Breast epithelium (tissue), 4 donors: ENCODE measurements at regions not wholly inside any gene's neighbourhood (a gene's known extent, or its start where the extent isn't known, plus 50 kb on each side); places are given as distances from the start of the nearest gene placed in this dataset.

Experiments
- DNase-seq, 2 donors: peaks; one replicate each; pipeline ENCODE4 v3.0.0-alpha.2; 2019; ENCODE audit warnings: low spot score in 2 of 2
- H3K27ac ChIP-seq, 2 donors: fragments of 200-600 bp; sonication (generic) in 1 of 2; one replicate each; pipeline ENCODE4 v1.5.1; 2016 to 2019; ENCODE audit warnings: mild to moderate bottlenecking in 1 of 2
- H3K27me3 ChIP-seq, 2 donors: fragments of 200-600 bp; sonication (generic) in 1 of 2; one replicate each; pipeline versions ENCODE4 v1.5.1 to v1.6.0; 2017 to 2019; ENCODE audit warnings: control low read depth in 1 of 2, mild to moderate bottlenecking in 1 of 2
- H3K36me3 ChIP-seq: fragments of 200-600 bp; one replicate; pipeline ENCODE4 v1.5.1; 2019
- H3K4me1 ChIP-seq, 2 donors: fragments of 200-600 bp; sonication (generic); one replicate each; pipeline ENCODE4 v1.5.1; 2016 to 2019; ENCODE audit warnings: control low read depth in 1 of 2
- H3K4me3 ChIP-seq, 3 donors: fragments of 200-600 bp; sonication (generic); 1 replicate in 2 of 3; 2 replicates in 1 of 3; pipeline ENCODE4 v1.5.1; 2016 to 2019; ENCODE audit warnings: mild to moderate bottlenecking in 3 of 3, moderate library complexity in 2 of 3
- H3K9me3 ChIP-seq, 2 donors: fragments of 200-600 bp; sonication (generic) in 1 of 2; one replicate each; pipeline ENCODE4 v1.5.1; 2016 to 2019; ENCODE audit warnings: control low read depth in 1 of 2
- CTCF ChIP-seq, 3 donors: fragments of 450-650 bp; IDR thresholded peaks; one replicate each; pipeline ENCODE4 v1.5.1; 2016 to 2017; ENCODE audit warnings: antibody characterized with exemption in 3 of 3, mild to moderate bottlenecking in 3 of 3, moderate library complexity in 3 of 3
- POLR2A ChIP-seq: fragments of 450-650 bp; IDR thresholded peaks from one replicate; pipeline ENCODE4 v1.6.1; 2016; ENCODE audit warnings: antibody characterized with exemption, mild to moderate bottlenecking, moderate library complexity
- POLR2AphosphoS5 ChIP-seq, 3 donors: sonication (generic); formaldehyde crosslinking; IDR thresholded peaks; one replicate each; pipeline ENCODE4 v1.6.1; 2017; ENCODE audit warnings: antibody characterized with exemption in 3 of 3
- intact Hi-C: fragments of 100-400 bp; cut with DNase I; formaldehyde crosslinking; loops from one replicate; pipeline ENCODE4 v1.15.1; 2023; ENCODE audit warnings: low total_unique reads

DNA sequence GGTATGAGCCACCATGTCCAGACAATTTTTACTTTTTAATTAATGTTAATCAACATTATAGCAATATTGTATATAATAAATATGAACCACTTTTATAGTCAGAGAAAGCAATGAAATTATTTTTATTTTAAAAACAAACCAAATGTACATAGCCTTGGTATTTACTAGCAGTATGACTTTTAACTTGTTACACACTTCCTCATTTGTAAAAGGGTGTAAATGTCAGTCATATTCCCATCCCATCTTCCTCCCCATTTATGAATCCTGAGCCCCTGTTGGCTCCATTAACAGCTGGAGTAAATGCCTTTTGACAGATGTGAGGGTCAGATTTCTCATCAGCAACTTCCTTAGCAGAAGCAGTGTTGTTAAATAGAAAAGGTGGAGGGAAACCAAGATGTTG, 179.6 kb upstream of the SPRY1 start:
- no peaks in the 10 kb centered on the region for H3K4me1 ChIP-seq
- no peak for DNase-seq
- H3K9me3 ChIP-seq: no peaks in the 10 kb centered on the region
- no peaks in the 10 kb centered on the region for H3K27me3 ChIP-seq
- TF ChIP-seq CTCF (IDR thresholded peaks at IDR 0.05) (no peak), POLR2A (no peak), POLR2AphosphoS5 (IDR thresholded peaks at IDR 0.05) (no peak)
- no peak overlapping the region for H3K4me3 ChIP-seq
- intact Hi-C loops: no loop called here
- no peak overlapping the region for H3K27ac ChIP-seq
- no peaks in the 10 kb centered on the region for H3K36me3 ChIP-seq

- no peak overlapping the region for H3K27ac ChIP-seq
- intact Hi-C loops: no loop called here
- H3K9me3 ChIP-seq: no peaks in the 10 kb centered on the region
- no peaks in the 10 kb centered on the region for H3K36me3 ChIP-seq
- no peak for TF ChIP-seq CTCF (IDR thresholded peaks at IDR 0.05)
- H3K4me3 ChIP-seq: no peak overlapping the region
- H3K27me3 ChIP-seq: no peaks in the 10 kb centered on the region
- DNase-seq: no peak
- no peaks in the 10 kb centered on the region for H3K4me1 ChIP-seq
Observed at GRCh38 chr4:123217664-123218063, 178.9 kb upstream of the SPRY1 start.

GRCh38 chr4:123218981-123219380, 177.6 kb upstream of the SPRY1 start:
- Histone ChIP-seq H3K4me3 (no peak overlapping the region), H3K27ac (no peak overlapping the region), H3K36me3 (no peaks in the 10 kb centered on the region), H3K27me3 (no peaks in the 10 kb centered on the region), H3K4me1 (no peaks in the 10 kb centered on the region), H3K9me3 (no peaks in the 10 kb centered on the region)
- no peak for TF ChIP-seq POLR2AphosphoS5 (IDR thresholded peaks at IDR 0.05)
- no peak for DNase-seq
- intact Hi-C loops: no loop called here

GRCh38 chr4:123229286-123229685, 167.3 kb upstream of the SPRY1 start:
- no peak for TF ChIP-seq CTCF (IDR thresholded peaks at IDR 0.05)
- no peak for TF ChIP-seq POLR2AphosphoS5 (IDR thresholded peaks at IDR 0.05)
- TF ChIP-seq POLR2A: no peak
- intact Hi-C loops: no loop called here
- Histone ChIP-seq H3K4me3 (no peak overlapping the region), H3K4me1 (no peaks in the 10 kb centered on the region), H3K27ac (no peak overlapping the region), H3K36me3 (no peaks in the 10 kb centered on the region), H3K27me3 (no peaks in the 10 kb centered on the region), H3K9me3 (no peaks in the 10 kb centered on the region)
- DNase-seq: no peak

- Histone ChIP-seq H3K9me3 (no peaks in the 10 kb centered on the region), H3K27ac (no peak overlapping the region), H3K27me3 (no peaks in the 10 kb centered on the region), H3K4me1 (no peaks in the 10 kb centered on the region), H3K36me3 (no peaks in the 10 kb centered on the region), H3K4me3 (no peak overlapping the region)
- intact Hi-C loops: no loop called here
- TF ChIP-seq CTCF (IDR thresholded peaks at IDR 0.05): no peak
- TF ChIP-seq POLR2A: no peak
- TF ChIP-seq POLR2AphosphoS5 (IDR thresholded peaks at IDR 0.05): no peak
- no peak for DNase-seq
Observed at GRCh38 chr4:123230061-123230460, 166.5 kb upstream of the SPRY1 start.

DNA sequence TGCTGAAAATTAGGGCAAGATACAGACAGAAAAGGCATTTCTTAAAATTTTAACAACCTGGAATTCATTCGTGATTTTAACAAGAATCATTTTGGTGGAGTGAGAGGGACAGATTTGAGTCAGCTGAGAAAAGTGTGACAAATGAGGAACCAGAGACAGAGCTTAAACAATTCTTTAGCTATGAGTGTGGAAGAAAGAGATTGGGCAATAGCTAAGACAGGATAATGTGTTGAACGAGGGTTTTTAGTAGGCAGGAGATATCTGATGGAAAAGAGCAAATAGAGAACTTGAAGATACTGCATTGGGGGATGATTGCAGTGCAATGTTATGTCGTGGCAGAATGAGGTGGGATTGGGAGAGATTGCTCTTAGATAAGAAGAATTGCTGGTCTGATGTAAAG, 164.2 kb upstream of the SPRY1 start:
- no peak for TF ChIP-seq POLR2AphosphoS5 (IDR thresholded peaks at IDR 0.05)
- TF ChIP-seq CTCF (IDR thresholded peaks at IDR 0.05): no peak
- no peak for TF ChIP-seq POLR2A
- Histone ChIP-seq H3K27me3 (no peaks in the 10 kb centered on the region), H3K4me1 (no peaks in the 10 kb centered on the region), H3K36me3 (no peaks in the 10 kb centered on the region), H3K4me3 (no peak overlapping the region), H3K27ac (no peak overlapping the region), H3K9me3 (no peaks in the 10 kb centered on the region)
- intact Hi-C loops: no loop called here
- no peak for DNase-seq
